ENCODE measurements at regions not wholly inside any gene's neighbourhood (a gene's known extent, or its start where the extent isn't known, plus 50 kb on each side); places are given as distances from the start of the nearest gene placed in this dataset.

- Histone ChIP-seq H3K27ac (ENCODE audit: low read depth, low read length) (no peak overlapping the region), H3K4me1 (ENCODE audit: insufficient read depth, low read length) (peaks cover 5% of the 10 kb centered on the region), H3K36me3 (ENCODE audit: insufficient read depth, low read length) (no peaks in the 10 kb centered on the region), H3K4me3 (ENCODE audit: low read depth in 1 of 2, low read length in 2 of 2) (no peak overlapping the region), H3K27me3 (ENCODE audit: control insufficient read depth in 1 of 2, insufficient read depth in 2 of 2, low read length in 2 of 2) (no peaks in the 10 kb centered on the region), H3K9ac (ENCODE audit: low read length) (no peak overlapping the region), H3K9me3 (ENCODE audit: low read length) (no peaks in the 10 kb centered on the region)
Observed at GRCh38 chr7:16350634-16351033, 70.7 kb downstream of the CRPPA start.

GRCh38 chr7:16348251-16348650 lies 73.1 kb downstream of the CRPPA start:
- Histone ChIP-seq H3K4me1 (ENCODE audit: insufficient read depth, low read length) (peaks cover 5% of the 10 kb centered on the region), H3K4me3 (ENCODE audit: low read depth in 1 of 2, low read length in 2 of 2) (no peak overlapping the region), H3K9ac (ENCODE audit: low read length) (no peak overlapping the region), H3K36me3 (ENCODE audit: insufficient read depth, low read length) (no peaks in the 10 kb centered on the region), H3K27me3 (ENCODE audit: control insufficient read depth in 1 of 2, insufficient read depth in 2 of 2, low read length in 2 of 2) (no peaks in the 10 kb centered on the region), H3K27ac (ENCODE audit: low read depth, low read length) (no peak overlapping the region), H3K9me3 (ENCODE audit: low read length) (peaks cover 5% of the 10 kb centered on the region)

GRCh38 chr7:16347827-16348192 lies 73.5 kb downstream of the CRPPA start:
- H3K9ac ChIP-seq (ENCODE audit: low read length): no peak overlapping the region
- H3K36me3 ChIP-seq (ENCODE audit: insufficient read depth, low read length): no peaks in the 10 kb centered on the region
- H3K9me3 ChIP-seq (ENCODE audit: low read length): peaks cover 5% of the 10 kb centered on the region
- peaks cover 5% of the 10 kb centered on the region for H3K4me1 ChIP-seq (ENCODE audit: insufficient read depth, low read length)
- H3K4me3 ChIP-seq (ENCODE audit: low read depth in 1 of 2, low read length in 2 of 2): no peak overlapping the region
- H3K27ac ChIP-seq (ENCODE audit: low read depth, low read length): no peak overlapping the region
- H3K27me3 ChIP-seq (ENCODE audit: control insufficient read depth in 1 of 2, insufficient read depth in 2 of 2, low read length in 2 of 2): no peaks in the 10 kb centered on the region

GRCh38 chr7:16347066-16347826 lies 74.1 kb downstream of the CRPPA start:
- H3K36me3 ChIP-seq (ENCODE audit: insufficient read depth, low read length): no peaks in the 10 kb centered on the region
- peaks cover 5% of the 10 kb centered on the region for H3K4me1 ChIP-seq (ENCODE audit: insufficient read depth, low read length)
- no peak overlapping the region for H3K9ac ChIP-seq (ENCODE audit: low read length)
- H3K27ac ChIP-seq (ENCODE audit: low read depth, low read length): no peak overlapping the region
- no peak overlapping the region for H3K4me3 ChIP-seq (ENCODE audit: low read depth in 1 of 2, low read length in 2 of 2)
- peaks cover 5% of the 10 kb centered on the region for H3K9me3 ChIP-seq (ENCODE audit: low read length)
- no peaks in the 10 kb centered on the region for H3K27me3 ChIP-seq (ENCODE audit: control insufficient read depth in 1 of 2, insufficient read depth in 2 of 2, low read length in 2 of 2)

GRCh38 chr7:16345979-16346958 lies 75.1 kb downstream of the CRPPA start:
- H3K9ac ChIP-seq (ENCODE audit: low read length): no peak overlapping the region
- H3K4me3 ChIP-seq (ENCODE audit: low read depth in 1 of 2, low read length in 2 of 2): no peak overlapping the region
- peaks cover 5% of the 10 kb centered on the region for H3K4me1 ChIP-seq (ENCODE audit: insufficient read depth, low read length)
- no peak overlapping the region for H3K27ac ChIP-seq (ENCODE audit: low read depth, low read length)
- H3K9me3 ChIP-seq (ENCODE audit: low read length): peaks cover 5% of the 10 kb centered on the region
- H3K27me3 ChIP-seq (ENCODE audit: control insufficient read depth in 1 of 2, insufficient read depth in 2 of 2, low read length in 2 of 2): no peaks in the 10 kb centered on the region
- H3K36me3 ChIP-seq (ENCODE audit: insufficient read depth, low read length): no peaks in the 10 kb centered on the region

GRCh38 chr7:16344927-16345326 lies 76.4 kb downstream of the CRPPA start:
- Histone ChIP-seq H3K4me1 (ENCODE audit: insufficient read depth, low read length) (peaks cover 5% of the 10 kb centered on the region), H3K9me3 (ENCODE audit: low read length) (peaks cover 5% of the 10 kb centered on the region), H3K9ac (ENCODE audit: low read length) (no peak overlapping the region), H3K27ac (ENCODE audit: low read depth, low read length) (no peak overlapping the region), H3K36me3 (ENCODE audit: insufficient read depth, low read length) (no peaks in the 10 kb centered on the region), H3K4me3 (ENCODE audit: low read depth in 1 of 2, low read length in 2 of 2) (no peak overlapping the region), H3K27me3 (ENCODE audit: control insufficient read depth in 1 of 2, insufficient read depth in 2 of 2, low read length in 2 of 2) (no peaks in the 10 kb centered on the region)

GRCh38 chr7:16343612-16344011 lies 77.7 kb downstream of the CRPPA start:
- H3K9ac ChIP-seq (ENCODE audit: low read length): no peak overlapping the region
- H3K9me3 ChIP-seq (ENCODE audit: low read length): peaks cover 5% of the 10 kb centered on the region
- peaks cover 5% of the 10 kb centered on the region for H3K4me1 ChIP-seq (ENCODE audit: insufficient read depth, low read length)
- H3K36me3 ChIP-seq (ENCODE audit: insufficient read depth, low read length): no peaks in the 10 kb centered on the region
- no peak overlapping the region for H3K4me3 ChIP-seq (ENCODE audit: low read depth in 1 of 2, low read length in 2 of 2)
- no peaks in the 10 kb centered on the region for H3K27me3 ChIP-seq (ENCODE audit: control insufficient read depth in 1 of 2, insufficient read depth in 2 of 2, low read length in 2 of 2)
- no peak overlapping the region for H3K27ac ChIP-seq (ENCODE audit: low read depth, low read length)

- Histone ChIP-seq H3K4me1 (ENCODE audit: insufficient read depth, low read length) (no peaks in the 10 kb centered on the region), H3K9ac (ENCODE audit: low read length) (no peak overlapping the region), H3K4me3 (ENCODE audit: low read depth in 1 of 2, low read length in 2 of 2) (no peak overlapping the region), H3K27ac (ENCODE audit: low read depth, low read length) (no peak overlapping the region), H3K36me3 (ENCODE audit: insufficient read depth, low read length) (no peaks in the 10 kb centered on the region), H3K9me3 (ENCODE audit: low read length) (no peaks in the 10 kb centered on the region), H3K27me3 (ENCODE audit: control insufficient read depth in 1 of 2, insufficient read depth in 2 of 2, low read length in 2 of 2) (no peaks in the 10 kb centered on the region)
Observed at GRCh38 chr7:16338065-16338464, 83.3 kb downstream of the CRPPA start.

GRCh38 chr7:16326106-16326505 lies 95.2 kb downstream of the CRPPA start:
- H3K4me3 ChIP-seq (ENCODE audit: low read depth in 1 of 2, low read length in 2 of 2): no peak overlapping the region
- H3K9me3 ChIP-seq (ENCODE audit: low read length): no peaks in the 10 kb centered on the region
- H3K9ac ChIP-seq (ENCODE audit: low read length): no peak overlapping the region
- no peaks in the 10 kb centered on the region for H3K36me3 ChIP-seq (ENCODE audit: insufficient read depth, low read length)
- no peaks in the 10 kb centered on the region for H3K4me1 ChIP-seq (ENCODE audit: insufficient read depth, low read length)
- H3K27ac ChIP-seq (ENCODE audit: low read depth, low read length): no peak overlapping the region
- no peaks in the 10 kb centered on the region for H3K27me3 ChIP-seq (ENCODE audit: control insufficient read depth in 1 of 2, insufficient read depth in 2 of 2, low read length in 2 of 2)

GRCh38 chr7:16323313-16323712 lies 98.0 kb downstream of the CRPPA start:
- H3K4me3 ChIP-seq (ENCODE audit: low read depth in 1 of 2, low read length in 2 of 2): no peak overlapping the region
- H3K27ac ChIP-seq (ENCODE audit: low read depth, low read length): no peak overlapping the region
- no peaks in the 10 kb centered on the region for H3K27me3 ChIP-seq (ENCODE audit: control insufficient read depth in 1 of 2, insufficient read depth in 2 of 2, low read length in 2 of 2)
- no peak overlapping the region for H3K9ac ChIP-seq (ENCODE audit: low read length)
- H3K4me1 ChIP-seq (ENCODE audit: insufficient read depth, low read length): no peaks in the 10 kb centered on the region
- no peaks in the 10 kb centered on the region for H3K9me3 ChIP-seq (ENCODE audit: low read length)
- H3K36me3 ChIP-seq (ENCODE audit: insufficient read depth, low read length): no peaks in the 10 kb centered on the region

GRCh38 chr7:16320099-16320660 lies 101.2 kb downstream of the CRPPA start:
- no peak overlapping the region for H3K9ac ChIP-seq (ENCODE audit: low read length)
- no peak overlapping the region for H3K4me3 ChIP-seq (ENCODE audit: low read depth in 1 of 2, low read length in 2 of 2)
- no peaks in the 10 kb centered on the region for H3K36me3 ChIP-seq (ENCODE audit: insufficient read depth, low read length)
- H3K27ac ChIP-seq (ENCODE audit: low read depth, low read length): no peak overlapping the region
- no peaks in the 10 kb centered on the region for H3K27me3 ChIP-seq (ENCODE audit: control insufficient read depth in 1 of 2, insufficient read depth in 2 of 2, low read length in 2 of 2)
- H3K4me1 ChIP-seq (ENCODE audit: insufficient read depth, low read length): no peaks in the 10 kb centered on the region
- H3K9me3 ChIP-seq (ENCODE audit: low read length): no peaks in the 10 kb centered on the region
